ENCODE measurements at regions not wholly inside any gene's neighbourhood (a gene's known extent, or its start where the extent isn't known, plus 50 kb on each side); places are given as distances from the start of the nearest gene placed in this dataset.

GRCh38 chr1:234990874-234991801 lies 137.5 kb downstream of the TOMM20 start:
- peaks cover 55% of the 10 kb centered on the region for H3K4me1 Mint-ChIP-seq (ENCODE audit: low read depth)
- no peak overlapping the region for H3K4me3 Mint-ChIP-seq
- H3K36me3 Mint-ChIP-seq (ENCODE audit: low read depth) = no peaks in the 10 kb centered on the region
- peaks cover 5% of the 10 kb centered on the region for H3K9me3 Mint-ChIP-seq
- no peaks in the 10 kb centered on the region for H3K27me3 Mint-ChIP-seq (ENCODE audit: low read depth)
- CTCF ChIA-PET = no interaction called here
- intact Hi-C loops (cut with micrococcal nuclease) = no loop called here
- no peak for DNase-seq
- peak overlapping the region; percentile 51 for H3K27ac Mint-ChIP-seq

- Mint-ChIP-seq H3K9me3 (peaks cover 5% of the 10 kb centered on the region), H3K4me3 (no peak overlapping the region)
- intact Hi-C loops (cut with micrococcal nuclease) = no loop called here
These were observed 138.3 kb downstream of the TOMM20 start for GRCh38 chr1:234990328-234990675.

GRCh38 chr1:234989479-234990327 lies 138.9 kb downstream of the TOMM20 start:
- CTCF ChIA-PET = interaction anchor here (0.5 to 1.4 kb wide), 5 partner anchors 17 to 275 kb away, joined by 3 to 6 read pairs (median 3); no protein-coding TSS in a partner anchor
- peak overlapping the region; percentile 15 for H3K27ac Mint-ChIP-seq
- peaks cover 61% of the 10 kb centered on the region for H3K4me1 Mint-ChIP-seq (ENCODE audit: low read depth)
- no peak overlapping the region for H3K4me3 Mint-ChIP-seq
- DNase-seq = no peak
- H3K27me3 Mint-ChIP-seq (ENCODE audit: low read depth) = no peaks in the 10 kb centered on the region
- intact Hi-C loops (cut with micrococcal nuclease) = loop anchor here (10.0 kb wide), 1 partner anchor 585 kb away; no protein-coding TSS in a partner anchor
- peaks cover 5% of the 10 kb centered on the region for H3K9me3 Mint-ChIP-seq
- H3K36me3 Mint-ChIP-seq (ENCODE audit: low read depth) = no peaks in the 10 kb centered on the region

More at GRCh38 chr1:234990328-234990675, 138.3 kb downstream of the TOMM20 start:
- no peak for DNase-seq
- CTCF ChIA-PET = interaction anchor here (1.3 kb wide), 1 partner anchor 17 kb away, joined by 5 read pairs; no protein-coding TSS in a partner anchor
- Mint-ChIP-seq H3K4me1 (ENCODE audit: low read depth) (peaks cover 58% of the 10 kb centered on the region), H3K27me3 (ENCODE audit: low read depth) (no peaks in the 10 kb centered on the region), H3K27ac (no peak overlapping the region), H3K36me3 (ENCODE audit: low read depth) (no peaks in the 10 kb centered on the region)

GRCh38 chr1:234989019-234989418 lies 139.6 kb downstream of the TOMM20 start:
- Mint-ChIP-seq H3K4me1 (ENCODE audit: low read depth) (peaks cover 66% of the 10 kb centered on the region), H3K36me3 (ENCODE audit: low read depth) (no peaks in the 10 kb centered on the region), H3K4me3 (no peak overlapping the region), H3K27me3 (ENCODE audit: low read depth) (no peaks in the 10 kb centered on the region), H3K27ac (peak overlapping the region; percentile 15), H3K9me3 (peaks cover 5% of the 10 kb centered on the region)
- DNase-seq = no peak
- intact Hi-C loops (cut with micrococcal nuclease) = loop anchor here (10.0 kb wide), 1 partner anchor 584 kb away; no protein-coding TSS in a partner anchor
- CTCF ChIA-PET = interaction anchor here (0.5 to 1.4 kb wide), 4 partner anchors 23 to 274 kb away, joined by 3 to 6 read pairs (median 3); no protein-coding TSS in a partner anchor

- intact Hi-C loops (cut with micrococcal nuclease) = loop anchor here (10.0 kb wide), 1 partner anchor 584 kb away; no protein-coding TSS in a partner anchor
These were observed 140.1 kb downstream of the TOMM20 start for GRCh38 chr1:234988536-234988935.

GRCh38 chr1:234988155-234988517 lies 140.5 kb downstream of the TOMM20 start:
- H3K4me1 Mint-ChIP-seq (ENCODE audit: low read depth) = peaks cover 71% of the 10 kb centered on the region
- H3K36me3 Mint-ChIP-seq (ENCODE audit: low read depth) = no peaks in the 10 kb centered on the region
- peaks cover 5% of the 10 kb centered on the region for H3K9me3 Mint-ChIP-seq
- DNase-seq = no peak
- CTCF ChIA-PET = interaction anchor here (0.6 kb wide), 1 partner anchor 377 kb away, joined by 3 read pairs; no protein-coding TSS in a partner anchor
- peak overlapping the region; percentile 72 for H3K27ac Mint-ChIP-seq
- no peaks in the 10 kb centered on the region for H3K27me3 Mint-ChIP-seq (ENCODE audit: low read depth)
- no peak overlapping the region for H3K4me3 Mint-ChIP-seq
- intact Hi-C loops (cut with micrococcal nuclease) = loop anchor here (10.0 kb wide), 1 partner anchor 583 kb away; no protein-coding TSS in a partner anchor

More at GRCh38 chr1:234988536-234988935, 140.1 kb downstream of the TOMM20 start:
- no peaks in the 10 kb centered on the region for H3K27me3 Mint-ChIP-seq (ENCODE audit: low read depth)
- no peak overlapping the region for H3K4me3 Mint-ChIP-seq
- peak overlapping the region; percentile 72 for H3K27ac Mint-ChIP-seq
- no peak for DNase-seq
- peaks cover 70% of the 10 kb centered on the region for H3K4me1 Mint-ChIP-seq (ENCODE audit: low read depth)
- H3K9me3 Mint-ChIP-seq = peaks cover 5% of the 10 kb centered on the region
- no peaks in the 10 kb centered on the region for H3K36me3 Mint-ChIP-seq (ENCODE audit: low read depth)
- CTCF ChIA-PET = interaction anchor here (0.6 to 1.4 kb wide), 3 partner anchors 24 to 377 kb away, joined by 3 read pairs; no protein-coding TSS in a partner anchor

GRCh38 chr1:234987415-234988154 lies 141.1 kb downstream of the TOMM20 start:
- intact Hi-C loops (cut with micrococcal nuclease) = loop anchor here (1.0 to 10.0 kb wide), 2 partner anchors 9 to 583 kb away; no protein-coding TSS in a partner anchor
- Mint-ChIP-seq H3K27ac (peak overlapping the region; percentile 72), H3K4me1 (ENCODE audit: low read depth) (peaks cover 71% of the 10 kb centered on the region), H3K36me3 (ENCODE audit: low read depth) (no peaks in the 10 kb centered on the region), H3K9me3 (peaks cover 5% of the 10 kb centered on the region), H3K27me3 (ENCODE audit: low read depth) (no peaks in the 10 kb centered on the region), H3K4me3 (no peak overlapping the region)
- no peak for DNase-seq
- CTCF ChIA-PET = interaction anchor here (0.9 to 1.1 kb wide), 2 partner anchors 9 to 25 kb away, joined by 3 read pairs; no protein-coding TSS in a partner anchor

- no peaks in the 10 kb centered on the region for H3K36me3 Mint-ChIP-seq (ENCODE audit: low read depth)
- H3K27ac Mint-ChIP-seq = peak overlapping the region; percentile 72
- DNase-seq = no peak
- H3K27me3 Mint-ChIP-seq (ENCODE audit: low read depth) = no peaks in the 10 kb centered on the region
- H3K9me3 Mint-ChIP-seq = peaks cover 5% of the 10 kb centered on the region
- CTCF ChIA-PET = interaction anchor here (0.6 to 1.1 kb wide), 3 partner anchors 8 to 375 kb away, joined by 3 read pairs; no protein-coding TSS in a partner anchor
- peaks cover 69% of the 10 kb centered on the region for H3K4me1 Mint-ChIP-seq (ENCODE audit: low read depth)
- intact Hi-C loops (cut with micrococcal nuclease) = loop anchor here (1.0 to 10.0 kb wide), 2 partner anchors 9 to 582 kb away; no protein-coding TSS in a partner anchor
- no peak overlapping the region for H3K4me3 Mint-ChIP-seq
These were observed 141.8 kb downstream of the TOMM20 start for GRCh38 chr1:234986750-234987414.

- intact Hi-C loops (cut with micrococcal nuclease) = loop anchor here (10.0 kb wide), 1 partner anchor 581 kb away; no protein-coding TSS in a partner anchor
- H3K4me1 Mint-ChIP-seq (ENCODE audit: low read depth) = peaks cover 69% of the 10 kb centered on the region
- H3K27me3 Mint-ChIP-seq (ENCODE audit: low read depth) = no peaks in the 10 kb centered on the region
- no peaks in the 10 kb centered on the region for H3K36me3 Mint-ChIP-seq (ENCODE audit: low read depth)
- no peak overlapping the region for H3K27ac Mint-ChIP-seq
- H3K9me3 Mint-ChIP-seq = no peaks in the 10 kb centered on the region
- CTCF ChIA-PET = no interaction called here
- no peak for DNase-seq
- no peak overlapping the region for H3K4me3 Mint-ChIP-seq
These were observed 142.9 kb downstream of the TOMM20 start for GRCh38 chr1:234985516-234986294.

- H3K4me1 Mint-ChIP-seq (ENCODE audit: low read depth) = peaks cover 69% of the 10 kb centered on the region
- no peaks in the 10 kb centered on the region for H3K27me3 Mint-ChIP-seq (ENCODE audit: low read depth)
- no peak overlapping the region for H3K4me3 Mint-ChIP-seq
These were observed 143.6 kb downstream of the TOMM20 start for GRCh38 chr1:234985007-234985370.

More at GRCh38 chr1:234985007-234985370, 143.6 kb downstream of the TOMM20 start:
- Mint-ChIP-seq H3K27ac (no peak overlapping the region), H3K36me3 (ENCODE audit: low read depth) (no peaks in the 10 kb centered on the region), H3K9me3 (no peaks in the 10 kb centered on the region)
- CTCF ChIA-PET = no interaction called here
- no peak for DNase-seq
- intact Hi-C loops (cut with micrococcal nuclease) = loop anchor here (10.0 kb wide), 1 partner anchor 580 kb away; no protein-coding TSS in a partner anchor

Measured in activated naive CD4-positive, alpha-beta T cell treated with anti-CD3 and anti-CD28 coated beads for 36 hours (primary cell).